HL-60 (cell line): ENCODE measurements at regions not wholly inside any gene's neighbourhood (a gene's known extent, or its start where the extent isn't known, plus 50 kb on each side); places are given as distances from the start of the nearest gene placed in this dataset.

Experiments used
- DNase-seq, 2 experiments: peaks; one replicate each; pipeline ENCODE4 v3.0.0-alpha.2; 2010 to 2020; ENCODE audit warnings: low read depth in 1 of 2, low spot score in 1 of 2
- H3K27ac ChIP-seq: fragments of 250-450 bp; sonication (Bioruptor Pico); replicated peaks from 2 replicates; pipeline ENCODE4 v1.5.1; 2020; ENCODE audit warnings: mild to moderate bottlenecking, moderate library complexity
- H3K27me3 ChIP-seq: fragments of 250-450 bp; sonication (Bioruptor Pico); 2 replicates; pipeline ENCODE4 v1.5.1; 2021; ENCODE audit warnings: mild to moderate bottlenecking, moderate library complexity; ENCODE audit not compliant: insufficient read depth, poor library complexity, severe bottlenecking
- H3K4me3 ChIP-seq: replicated peaks from 2 replicates; pipeline ENCODE4 v1.5.1; 2011; ENCODE audit warnings: mild to moderate bottlenecking, control low read depth, low read length; ENCODE audit not compliant: insufficient read depth
- GABPA ChIP-seq: IDR thresholded peaks from 2 replicates; pipeline ENCODE4 v1.6.1; 2012; ENCODE audit warnings: low read depth
- POLR2AphosphoS5 ChIP-seq: IDR thresholded peaks from 2 replicates; pipeline ENCODE4 v1.6.1; 2012; ENCODE audit warnings: low read depth
- SPI1 ChIP-seq: IDR thresholded peaks from 2 replicates; pipeline ENCODE4 v1.6.1; 2012; ENCODE audit warnings: low read depth, mild to moderate bottlenecking, borderline replicate concordance
- TF ChIP-seq, protein P1 (sequence below): IDR thresholded peaks from 2 replicates; pipeline ENCODE4 v1.6.1; 2012; ENCODE audit warnings: low read depth; ENCODE audit not compliant: insufficient replicate concordance
- TF ChIP-seq, protein P2 (sequence below): IDR thresholded peaks from one replicate; pipeline ENCODE4 v1.5.1; 2011; ENCODE audit warnings: low read length, control low read depth, inconsistent platforms; ENCODE audit not compliant: insufficient read depth

DNA sequence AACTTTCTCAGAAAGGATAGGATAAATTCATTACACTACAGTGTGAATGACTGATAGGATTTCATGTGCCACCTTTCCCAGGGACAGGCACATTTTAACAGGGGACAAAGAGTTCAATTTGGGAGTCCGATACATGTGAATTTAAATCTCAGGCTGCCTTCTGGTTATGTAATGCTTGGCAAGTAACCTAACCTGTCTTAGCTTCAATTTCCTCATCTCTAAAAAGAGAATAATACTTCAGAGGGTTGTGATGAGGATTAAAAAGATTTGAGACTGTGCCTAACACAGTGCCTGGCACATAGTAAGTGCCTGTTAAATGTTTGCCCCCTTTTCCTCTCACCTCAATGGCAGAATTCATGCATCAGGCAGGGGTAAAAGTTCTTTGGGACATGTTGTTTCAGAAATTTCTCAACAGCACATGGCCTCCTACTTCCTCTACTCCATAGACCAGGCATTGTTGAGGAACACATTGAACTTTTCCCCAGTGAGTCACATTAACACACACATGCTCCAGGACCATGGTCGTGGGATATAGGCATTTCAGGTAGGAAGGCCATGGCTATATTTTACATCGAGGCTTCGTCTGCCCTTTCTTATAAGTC is 94.6 kb upstream of the EGFLAM start:
- Histone ChIP-seq H3K27ac (no peak overlapping the region), H3K4me3 (no peak overlapping the region), H3K27me3 (no peaks in the 10 kb centered on the region)
- DNase-seq = no peak
- TF ChIP-seq POLR2AphosphoS5 (no peak), SPI1 (no peak), GABPA (no peak)
- TF ChIP-seq, protein P1, sequence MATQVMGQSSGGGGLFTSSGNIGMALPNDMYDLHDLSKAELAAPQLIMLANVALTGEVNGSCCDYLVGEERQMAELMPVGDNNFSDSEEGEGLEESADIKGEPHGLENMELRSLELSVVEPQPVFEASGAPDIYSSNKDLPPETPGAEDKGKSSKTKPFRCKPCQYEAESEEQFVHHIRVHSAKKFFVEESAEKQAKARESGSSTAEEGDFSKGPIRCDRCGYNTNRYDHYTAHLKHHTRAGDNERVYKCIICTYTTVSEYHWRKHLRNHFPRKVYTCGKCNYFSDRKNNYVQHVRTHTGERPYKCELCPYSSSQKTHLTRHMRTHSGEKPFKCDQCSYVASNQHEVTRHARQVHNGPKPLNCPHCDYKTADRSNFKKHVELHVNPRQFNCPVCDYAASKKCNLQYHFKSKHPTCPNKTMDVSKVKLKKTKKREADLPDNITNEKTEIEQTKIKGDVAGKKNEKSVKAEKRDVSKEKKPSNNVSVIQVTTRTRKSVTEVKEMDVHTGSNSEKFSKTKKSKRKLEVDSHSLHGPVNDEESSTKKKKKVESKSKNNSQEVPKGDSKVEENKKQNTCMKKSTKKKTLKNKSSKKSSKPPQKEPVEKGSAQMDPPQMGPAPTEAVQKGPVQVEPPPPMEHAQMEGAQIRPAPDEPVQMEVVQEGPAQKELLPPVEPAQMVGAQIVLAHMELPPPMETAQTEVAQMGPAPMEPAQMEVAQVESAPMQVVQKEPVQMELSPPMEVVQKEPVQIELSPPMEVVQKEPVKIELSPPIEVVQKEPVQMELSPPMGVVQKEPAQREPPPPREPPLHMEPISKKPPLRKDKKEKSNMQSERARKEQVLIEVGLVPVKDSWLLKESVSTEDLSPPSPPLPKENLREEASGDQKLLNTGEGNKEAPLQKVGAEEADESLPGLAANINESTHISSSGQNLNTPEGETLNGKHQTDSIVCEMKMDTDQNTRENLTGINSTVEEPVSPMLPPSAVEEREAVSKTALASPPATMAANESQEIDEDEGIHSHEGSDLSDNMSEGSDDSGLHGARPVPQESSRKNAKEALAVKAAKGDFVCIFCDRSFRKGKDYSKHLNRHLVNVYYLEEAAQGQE = no peak
- TF ChIP-seq, protein P2, sequence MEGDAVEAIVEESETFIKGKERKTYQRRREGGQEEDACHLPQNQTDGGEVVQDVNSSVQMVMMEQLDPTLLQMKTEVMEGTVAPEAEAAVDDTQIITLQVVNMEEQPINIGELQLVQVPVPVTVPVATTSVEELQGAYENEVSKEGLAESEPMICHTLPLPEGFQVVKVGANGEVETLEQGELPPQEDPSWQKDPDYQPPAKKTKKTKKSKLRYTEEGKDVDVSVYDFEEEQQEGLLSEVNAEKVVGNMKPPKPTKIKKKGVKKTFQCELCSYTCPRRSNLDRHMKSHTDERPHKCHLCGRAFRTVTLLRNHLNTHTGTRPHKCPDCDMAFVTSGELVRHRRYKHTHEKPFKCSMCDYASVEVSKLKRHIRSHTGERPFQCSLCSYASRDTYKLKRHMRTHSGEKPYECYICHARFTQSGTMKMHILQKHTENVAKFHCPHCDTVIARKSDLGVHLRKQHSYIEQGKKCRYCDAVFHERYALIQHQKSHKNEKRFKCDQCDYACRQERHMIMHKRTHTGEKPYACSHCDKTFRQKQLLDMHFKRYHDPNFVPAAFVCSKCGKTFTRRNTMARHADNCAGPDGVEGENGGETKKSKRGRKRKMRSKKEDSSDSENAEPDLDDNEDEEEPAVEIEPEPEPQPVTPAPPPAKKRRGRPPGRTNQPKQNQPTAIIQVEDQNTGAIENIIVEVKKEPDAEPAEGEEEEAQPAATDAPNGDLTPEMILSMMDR = no peak

DNA sequence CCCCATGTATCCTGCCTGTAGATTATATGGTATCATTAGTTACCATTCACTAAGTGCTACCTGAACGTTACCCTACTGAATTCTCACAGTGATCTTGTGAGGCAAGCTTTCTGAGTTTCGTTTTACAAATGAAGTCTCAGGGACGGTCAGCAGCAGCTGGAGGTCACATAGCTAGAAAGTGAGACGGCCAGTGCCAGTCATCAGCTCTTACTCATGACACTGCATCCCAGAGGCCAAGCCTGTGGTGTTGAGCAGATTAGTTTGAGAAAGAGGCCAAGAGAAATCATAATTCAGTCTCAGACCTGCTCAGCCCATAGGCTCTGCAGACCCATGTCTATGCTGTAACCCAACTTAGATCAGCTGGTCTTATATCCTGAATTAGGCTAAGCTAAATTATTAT is 95.7 kb upstream of the EGFLAM start:
- DNase-seq = no peak
- TF ChIP-seq GABPA (no peak), SPI1 (no peak)
- TF ChIP-seq, protein P1 = no peak
- Histone ChIP-seq H3K4me3 (no peak overlapping the region), H3K27ac (no peak overlapping the region), H3K27me3 (no peaks in the 10 kb centered on the region)

DNA sequence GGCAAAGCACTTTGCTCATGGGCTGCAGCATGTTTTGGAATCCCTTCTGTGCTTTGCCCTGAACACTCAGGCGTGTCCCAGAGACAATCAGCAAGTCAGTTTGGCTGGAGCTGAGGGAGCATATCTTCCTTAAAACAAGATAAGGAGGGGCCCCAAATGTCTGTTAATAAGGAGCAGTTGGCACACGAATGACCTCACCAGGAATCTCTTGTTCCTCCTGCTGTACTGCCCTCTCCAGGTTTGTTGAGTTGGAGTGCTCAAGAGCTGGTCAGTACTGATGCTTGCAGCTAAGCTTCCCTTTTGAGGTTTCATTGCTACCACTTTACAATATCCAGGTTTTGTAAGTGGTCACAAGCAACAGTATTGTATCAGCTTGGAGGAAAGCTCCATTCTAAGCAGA is 101.3 kb upstream of the EGFLAM start:
- Histone ChIP-seq H3K4me3 (no peak overlapping the region), H3K27me3 (no peaks in the 10 kb centered on the region), H3K27ac (no peak overlapping the region)
- DNase-seq = no peak
- TF ChIP-seq, protein P1 = no peak
- no peak for TF ChIP-seq GABPA

DNA sequence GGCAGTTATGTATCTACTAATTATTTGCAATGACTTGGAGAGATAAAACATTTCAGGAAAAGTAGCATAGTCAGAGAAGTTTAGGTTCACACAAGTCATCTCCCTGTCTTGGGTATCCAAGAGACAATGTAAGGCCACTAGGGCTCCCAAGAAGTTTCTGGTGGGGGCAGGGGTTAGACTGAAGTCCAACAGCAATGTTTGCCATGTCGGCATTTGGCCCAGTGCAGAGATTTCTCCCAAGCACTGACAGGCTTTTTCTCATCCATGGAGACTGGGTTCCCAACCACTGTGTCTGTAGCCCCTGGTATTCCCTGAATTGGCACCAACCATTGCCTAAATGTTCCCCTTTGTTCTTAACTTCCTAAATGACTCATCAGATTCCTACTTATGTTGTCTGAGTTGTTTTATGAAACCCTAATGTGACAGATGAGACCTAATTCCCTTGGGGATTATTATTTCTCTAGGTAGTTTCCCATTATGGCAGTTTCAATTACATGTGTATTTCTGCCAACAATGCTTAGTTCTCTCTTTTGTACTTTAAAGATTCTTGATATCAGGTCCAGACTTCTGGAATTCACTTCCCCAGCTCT is 103.6 kb upstream of the EGFLAM start:
- TF ChIP-seq POLR2AphosphoS5 (no peak), SPI1 (no peak), GABPA (no peak)
- TF ChIP-seq, protein P1 = no peak
- TF ChIP-seq, protein P2 = no peak
- Histone ChIP-seq H3K4me3 (no peak overlapping the region), H3K27ac (no peak overlapping the region), H3K27me3 (no peaks in the 10 kb centered on the region)
- DNase-seq = no peak
